Lung microvascular endothelial cell (primary cell): ENCODE measurements at regions not wholly inside any gene's neighbourhood (a gene's known extent, or its start where the extent isn't known, plus 50 kb on each side); places are given as distances from the start of the nearest gene placed in this dataset.
A peak's percentile ranks its signal among the peaks of the same experiment; 100 is the strongest.

Experiments used
- DNase-seq, 2 donors: peaks; one replicate each; pipeline versions ENCODE4 v3.0.0 to v3.0.0-alpha.2; 2010; ENCODE audit warnings: low read depth in 2 of 2

GRCh38 chr4:175531405-175532091 is 280.5 kb downstream of the GPM6A start:
- no peak for DNase-seq

GRCh38 chr4:175536852-175537453 is 275.1 kb downstream of the GPM6A start:
- peak; percentile 4 to 21 for DNase-seq

DNA sequence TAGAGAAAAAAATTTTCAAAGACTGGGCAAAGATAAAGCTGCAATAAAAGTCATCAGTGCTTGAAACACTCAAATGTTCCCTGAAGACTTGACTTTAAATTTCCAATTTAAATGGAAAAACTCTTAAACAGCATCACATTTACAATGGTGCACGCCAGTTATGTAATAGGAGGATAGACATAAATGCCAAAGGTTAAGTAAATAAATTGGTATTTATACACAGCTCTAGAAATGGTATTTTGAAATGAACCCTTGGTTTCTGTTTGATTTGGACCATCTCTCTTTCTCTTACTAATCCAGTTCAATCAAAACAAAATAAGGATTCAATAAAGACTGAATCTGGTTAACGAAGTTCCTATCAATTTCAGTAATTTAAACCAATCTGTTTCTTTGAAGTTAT is 272.6 kb downstream of the GPM6A start:
- no peak for DNase-seq

DNA sequence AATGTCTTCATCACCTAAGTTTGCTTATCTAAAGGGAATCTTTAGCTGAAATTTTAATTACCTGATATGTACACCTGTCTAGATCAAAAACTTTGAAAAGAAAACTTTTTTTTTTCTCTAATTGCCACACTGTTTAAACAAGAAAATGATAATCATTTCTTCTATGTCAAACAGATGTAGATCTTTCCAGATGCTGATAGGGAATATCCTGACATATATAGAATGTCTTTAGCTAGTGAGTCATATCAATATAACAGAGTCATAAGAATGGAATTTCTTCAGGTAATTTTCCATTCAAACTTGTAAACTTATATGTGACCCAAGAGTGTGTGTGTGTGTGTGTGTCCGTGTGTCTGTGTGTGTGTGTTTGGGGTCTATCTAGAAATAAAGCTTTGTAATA is 271.9 kb downstream of the GPM6A start:
- DNase-seq: no peak

DNA sequence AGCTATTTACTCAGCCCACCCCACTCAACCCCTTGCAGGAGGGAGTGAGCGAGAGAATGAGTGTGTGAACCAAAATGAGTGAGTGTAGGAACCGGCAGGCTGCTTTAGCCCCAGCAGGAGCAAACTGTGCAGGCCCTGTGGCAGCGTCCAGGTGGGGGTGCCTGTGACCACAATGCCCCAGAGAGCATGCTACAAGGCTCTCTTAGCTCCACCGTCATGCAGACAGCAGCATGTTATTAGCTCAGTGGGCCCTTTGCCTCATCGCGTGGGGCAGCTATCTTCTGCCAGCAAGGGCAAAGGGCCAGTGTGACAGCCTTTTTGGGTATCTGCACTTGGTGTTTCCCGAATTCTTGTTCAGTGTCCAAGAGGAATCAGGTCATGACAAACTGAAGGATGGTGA is 271.3 kb downstream of the GPM6A start:
- DNase-seq: no peak

DNA sequence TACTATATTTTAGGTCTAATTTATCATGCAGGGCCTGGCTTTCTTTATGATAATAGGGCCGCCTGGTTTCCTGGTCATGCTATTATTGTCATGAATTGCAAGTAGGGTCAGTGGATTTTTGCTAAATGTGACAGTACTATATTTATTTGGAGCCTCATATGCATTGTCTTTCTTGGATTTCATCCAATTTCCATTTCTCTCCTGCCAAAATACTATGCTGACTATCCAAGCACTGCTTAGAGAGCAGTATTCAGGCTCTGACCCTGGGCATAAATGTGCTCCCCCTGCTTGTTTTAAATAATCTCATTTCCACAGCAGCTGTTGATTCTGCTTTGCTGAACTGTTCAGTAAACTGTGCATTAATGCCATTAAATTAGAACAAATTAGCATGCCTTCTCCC is 269.3 kb downstream of the GPM6A start:
- DNase-seq: peak in 1 of 2 donors; percentile 66

DNA sequence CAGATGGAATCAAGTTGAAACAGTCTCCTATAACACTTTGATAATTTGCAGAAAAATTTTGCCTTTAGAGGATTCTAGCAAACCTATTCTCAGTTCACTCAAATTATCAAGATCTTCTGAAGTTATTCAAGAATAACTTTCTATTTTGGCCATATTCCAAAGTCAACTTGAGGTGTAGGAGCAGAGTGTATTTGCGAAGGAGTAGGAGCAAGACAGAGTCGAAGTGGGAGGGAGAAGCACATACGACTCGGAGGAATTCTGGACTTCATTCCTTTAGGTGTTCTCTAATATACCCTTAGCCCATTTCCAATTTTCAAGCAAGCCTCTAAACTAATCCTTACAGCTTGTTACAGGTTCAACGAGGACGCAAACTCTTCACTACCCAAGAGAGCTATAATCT is 252.9 kb downstream of the GPM6A start:
- DNase-seq: no peak

DNA sequence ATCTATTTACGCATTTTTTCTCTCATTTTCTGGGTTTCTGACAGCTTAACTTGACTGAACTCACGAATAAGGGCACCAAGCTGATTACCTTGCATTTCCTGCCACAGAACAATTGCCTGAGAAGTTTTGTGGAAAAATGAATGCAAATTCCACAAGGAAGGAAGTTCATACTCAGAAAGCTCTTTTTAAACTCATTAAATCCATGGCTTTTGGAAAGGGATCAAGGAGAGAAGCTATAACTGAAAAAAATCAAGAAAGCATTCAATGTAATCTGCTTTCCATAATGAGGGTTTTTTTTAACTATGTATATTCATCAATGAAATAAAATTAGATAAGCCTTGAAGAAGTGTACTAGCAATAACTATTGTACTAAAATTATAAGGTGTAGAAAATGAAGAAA is 252.5 kb downstream of the GPM6A start:
- DNase-seq: no peak

GRCh38 chr4:175560604-175561003 is 251.5 kb downstream of the GPM6A start:
- peak in 1 of 2 donors; percentile 6 for DNase-seq

- no peak for DNase-seq
These were observed 250.4 kb downstream of the GPM6A start for GRCh38 chr4:175561696-175562095.

GRCh38 chr4:175562111-175562510 is 250.0 kb downstream of the GPM6A start:
- DNase-seq: no peak

- no peak for DNase-seq
These were observed 249.5 kb downstream of the GPM6A start for GRCh38 chr4:175562542-175562941.
